RWPE2 (cell line): ENCODE measurements at regions not wholly inside any gene's neighbourhood (a gene's known extent, or its start where the extent isn't known, plus 50 kb on each side); places are given as distances from the start of the nearest gene placed in this dataset.

Source experiments
- ATAC-seq: fragments of 200-7000 bp; cut with Tn5 transposase; 3 replicates; pipeline ENCODE4 v1.9.1; 2021; ENCODE audit warnings: low read depth
- DNase-seq: peaks from one replicate; pipeline ENCODE4 v3.0.0-alpha.2; 2020; ENCODE audit warnings: low spot score
- H3K27ac ChIP-seq: fragments of 450-650 bp; 2 replicates; pipeline ENCODE4 v1.5.1; 2017; ENCODE audit warnings: mild to moderate bottlenecking; ENCODE audit not compliant: poor library complexity, severe bottlenecking
- H3K27me3 ChIP-seq: fragments of 250-450 bp; sonication (Bioruptor Pico); 2 replicates; pipeline ENCODE4 v1.5.1; 2021; ENCODE audit warnings: mild to moderate bottlenecking, moderate library complexity; ENCODE audit not compliant: insufficient read depth, poor library complexity, severe bottlenecking
- H3K36me3 ChIP-seq: fragments of 250-450 bp; sonication (Bioruptor Pico); 2 replicates; pipeline ENCODE4 v1.5.1; 2020; ENCODE audit warnings: low read depth, mild to moderate bottlenecking, moderate library complexity
- H3K4me1 ChIP-seq: fragments of 250-450 bp; sonication (Bioruptor Pico); 2 replicates; pipeline ENCODE4 v1.5.1; 2021; ENCODE audit warnings: mild to moderate bottlenecking, moderate library complexity; ENCODE audit not compliant: insufficient read depth, poor library complexity, severe bottlenecking
- H3K4me3 ChIP-seq: fragments of 250-450 bp; sonication (Bioruptor Pico); 2 replicates; pipeline ENCODE4 v1.5.1; 2021; ENCODE audit warnings: mild to moderate bottlenecking, moderate library complexity; ENCODE audit not compliant: severe bottlenecking
- H3K9me3 ChIP-seq: fragments of 250-450 bp; sonication (Bioruptor Pico); 2 replicates; pipeline ENCODE4 v1.5.1; 2021; ENCODE audit warnings: mild to moderate bottlenecking, moderate library complexity; ENCODE audit not compliant: severe bottlenecking
- TF ChIP-seq, protein P1 (sequence below): fragments of 450-650 bp; IDR thresholded peaks from one replicate; pipeline ENCODE4 v1.5.1; 2017; ENCODE audit warnings: mild to moderate bottlenecking, moderate library complexity; ENCODE audit not compliant: poor library complexity, severe bottlenecking

DNA sequence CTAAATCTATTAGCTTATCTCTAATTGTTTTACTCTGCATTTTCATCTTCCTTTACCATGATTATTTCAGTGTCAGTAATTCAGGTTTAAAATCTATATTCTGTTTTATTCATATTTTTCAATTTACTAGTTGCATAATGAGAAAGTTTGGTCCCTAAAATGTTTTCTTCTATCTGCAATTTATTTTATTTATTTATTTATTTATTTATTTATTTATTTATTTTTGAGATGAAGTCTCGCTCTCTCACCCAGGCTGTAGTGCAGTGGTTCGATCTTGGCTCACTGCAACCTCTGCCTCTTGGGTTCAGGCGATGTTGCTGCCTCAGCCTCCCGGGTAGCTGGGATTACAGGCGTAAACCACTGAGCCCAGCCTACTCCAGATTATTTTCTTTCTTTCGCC, 1597.3 kb downstream of the CDH8 start:
- Histone ChIP-seq H3K4me1 (no peaks in the 10 kb centered on the region), H3K36me3 (no peaks in the 10 kb centered on the region), H3K9me3 (no peaks in the 10 kb centered on the region), H3K27me3 (no peaks in the 10 kb centered on the region), H3K27ac (no peak overlapping the region), H3K4me3 (no peak overlapping the region)
- ATAC-seq, result no peak
- TF ChIP-seq, protein P1, sequence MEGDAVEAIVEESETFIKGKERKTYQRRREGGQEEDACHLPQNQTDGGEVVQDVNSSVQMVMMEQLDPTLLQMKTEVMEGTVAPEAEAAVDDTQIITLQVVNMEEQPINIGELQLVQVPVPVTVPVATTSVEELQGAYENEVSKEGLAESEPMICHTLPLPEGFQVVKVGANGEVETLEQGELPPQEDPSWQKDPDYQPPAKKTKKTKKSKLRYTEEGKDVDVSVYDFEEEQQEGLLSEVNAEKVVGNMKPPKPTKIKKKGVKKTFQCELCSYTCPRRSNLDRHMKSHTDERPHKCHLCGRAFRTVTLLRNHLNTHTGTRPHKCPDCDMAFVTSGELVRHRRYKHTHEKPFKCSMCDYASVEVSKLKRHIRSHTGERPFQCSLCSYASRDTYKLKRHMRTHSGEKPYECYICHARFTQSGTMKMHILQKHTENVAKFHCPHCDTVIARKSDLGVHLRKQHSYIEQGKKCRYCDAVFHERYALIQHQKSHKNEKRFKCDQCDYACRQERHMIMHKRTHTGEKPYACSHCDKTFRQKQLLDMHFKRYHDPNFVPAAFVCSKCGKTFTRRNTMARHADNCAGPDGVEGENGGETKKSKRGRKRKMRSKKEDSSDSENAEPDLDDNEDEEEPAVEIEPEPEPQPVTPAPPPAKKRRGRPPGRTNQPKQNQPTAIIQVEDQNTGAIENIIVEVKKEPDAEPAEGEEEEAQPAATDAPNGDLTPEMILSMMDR, result no peak
- no peak for DNase-seq

DNA sequence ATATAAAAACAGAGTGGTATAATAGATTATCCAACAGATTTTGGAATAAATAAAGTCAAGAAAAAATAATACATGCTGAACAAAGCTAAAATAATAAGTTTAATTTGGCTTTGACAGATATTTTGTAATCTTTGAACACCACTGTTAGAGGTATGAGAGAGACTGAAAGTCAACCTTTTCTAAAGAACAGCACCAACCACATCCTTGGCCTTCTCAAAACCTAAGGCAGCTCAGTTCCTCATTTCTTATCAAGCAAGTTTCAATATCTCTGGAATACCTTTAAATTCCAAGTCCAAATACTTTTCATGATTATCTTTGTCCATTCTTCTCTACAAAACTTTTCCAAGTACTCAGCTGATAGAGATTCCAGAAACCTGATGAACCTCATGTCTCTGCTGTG, 1603.8 kb downstream of the CDH8 start:
- no peak for ATAC-seq
- TF ChIP-seq, protein P1, result no peak
- no peak overlapping the region for H3K4me3 ChIP-seq
- no peak overlapping the region for H3K27ac ChIP-seq
- H3K27me3 ChIP-seq, result no peaks in the 10 kb centered on the region
- no peaks in the 10 kb centered on the region for H3K36me3 ChIP-seq
- H3K4me1 ChIP-seq, result no peaks in the 10 kb centered on the region
- no peak for DNase-seq
- H3K9me3 ChIP-seq, result no peaks in the 10 kb centered on the region

DNA sequence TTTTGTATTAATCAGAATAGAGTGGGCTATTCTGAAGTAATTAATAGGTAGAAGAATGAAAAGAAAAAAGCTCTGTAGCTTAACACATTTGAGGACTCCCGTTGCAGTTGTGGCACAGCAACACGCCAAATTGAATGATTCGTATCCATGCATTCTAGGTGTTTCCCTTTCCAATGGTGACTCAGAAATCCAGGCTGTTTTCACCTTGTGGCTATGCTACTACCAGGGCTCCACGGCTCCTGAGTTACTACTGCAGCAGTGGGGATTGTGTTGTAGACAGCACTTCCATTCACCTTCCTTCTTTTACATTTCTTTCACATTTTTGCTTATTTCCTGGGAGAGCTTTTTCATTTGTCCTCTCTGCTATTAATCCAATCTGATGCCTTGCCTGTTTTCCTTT, 1616.4 kb downstream of the CDH8 start:
- Histone ChIP-seq H3K27me3 (peaks cover 8% of the 10 kb centered on the region), H3K4me1 (no peaks in the 10 kb centered on the region), H3K4me3 (no peak overlapping the region), H3K36me3 (no peaks in the 10 kb centered on the region), H3K27ac (no peak overlapping the region), H3K9me3 (no peaks in the 10 kb centered on the region)
- no peak for DNase-seq
- peak; percentile 57; the same call in 2 of the 3 replicates for ATAC-seq
- TF ChIP-seq, protein P1, result no peak

DNA sequence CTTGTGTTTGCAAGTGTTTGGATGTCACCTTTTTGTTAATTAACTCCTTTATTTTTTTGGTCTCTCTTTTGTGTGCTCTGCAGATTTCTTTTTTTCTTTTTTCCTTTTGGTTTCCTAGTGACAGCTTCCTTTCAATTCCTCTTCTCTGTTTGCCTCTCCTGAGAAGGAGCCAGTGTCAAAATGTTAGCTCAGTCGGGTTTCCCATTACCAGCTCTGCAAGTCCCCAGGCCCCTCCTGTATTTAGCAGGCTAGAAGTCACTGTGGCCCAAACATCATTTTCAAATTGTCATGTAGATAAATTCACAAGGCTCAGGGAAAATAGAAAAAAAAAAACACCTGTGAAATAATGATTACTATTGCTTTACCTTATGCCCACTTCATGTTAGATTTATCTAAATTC, 1621.6 kb downstream of the CDH8 start:
- no peaks in the 10 kb centered on the region for H3K4me1 ChIP-seq
- no peaks in the 10 kb centered on the region for H3K36me3 ChIP-seq
- no peak overlapping the region for H3K4me3 ChIP-seq
- DNase-seq (no peak), ATAC-seq (no peak)
- no peaks in the 10 kb centered on the region for H3K9me3 ChIP-seq
- TF ChIP-seq, protein P1, result no peak
- H3K27ac ChIP-seq, result no peak overlapping the region
- peaks cover 14% of the 10 kb centered on the region for H3K27me3 ChIP-seq

DNA sequence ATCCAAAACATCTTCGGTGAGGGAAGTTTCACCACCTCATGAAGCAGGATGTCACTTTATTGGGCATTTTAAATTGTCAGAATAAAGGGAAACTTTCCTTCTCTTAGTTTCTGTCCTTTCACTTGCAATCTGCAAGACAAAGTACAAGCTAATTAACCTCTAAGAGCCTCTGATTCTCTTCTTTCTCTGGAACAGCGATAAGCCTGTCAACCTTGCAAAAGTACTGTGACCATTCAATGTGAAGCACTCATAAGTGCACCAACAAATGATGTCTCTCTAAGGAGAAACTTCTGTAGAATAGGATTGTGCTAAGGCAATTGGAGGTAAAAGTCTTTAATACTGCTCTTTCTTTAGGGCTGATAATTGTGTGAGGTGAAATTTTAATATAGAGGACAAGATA, 1622.3 kb downstream of the CDH8 start:
- H3K27me3 ChIP-seq, result peaks cover 14% of the 10 kb centered on the region
- no peak for ATAC-seq
- no peaks in the 10 kb centered on the region for H3K36me3 ChIP-seq
- H3K9me3 ChIP-seq, result no peaks in the 10 kb centered on the region
- H3K27ac ChIP-seq, result no peak overlapping the region
- H3K4me3 ChIP-seq, result no peak overlapping the region
- H3K4me1 ChIP-seq, result no peaks in the 10 kb centered on the region
- DNase-seq, result no peak
- TF ChIP-seq, protein P1, result no peak
